H9 (cell line): ENCODE measurements at regions not wholly inside any gene's neighbourhood (a gene's known extent, or its start where the extent isn't known, plus 50 kb on each side); places are given as distances from the start of the nearest gene placed in this dataset.

Experiments
- DNase-seq: peaks from one replicate; pipeline ENCODE4 v3.0.0-alpha.2; 2017
- H2AFZ ChIP-seq: one replicate; pipeline ENCODE4 v1.6.1; 2013; ENCODE audit warnings: mild to moderate bottlenecking, low read length, control low read depth, moderate library complexity
- H2AK5ac ChIP-seq: 2 replicates; pipeline ENCODE4 v1.6.1; 2013; ENCODE audit warnings: low read length, control low read depth, mixed read lengths; ENCODE audit not compliant: insufficient read length
- H2BK120ac ChIP-seq: one replicate; pipeline ENCODE4 v1.6.1; 2013; ENCODE audit warnings: low read depth, mild to moderate bottlenecking, low read length, control low read depth, inconsistent platforms; ENCODE audit not compliant: poor library complexity, severe bottlenecking
- H2BK12ac ChIP-seq: 2 replicates; pipeline ENCODE4 v1.6.1; 2013; ENCODE audit warnings: low read length, control low read depth, mixed read lengths, low read depth; ENCODE audit not compliant: insufficient read length
- H2BK15ac ChIP-seq: 2 replicates; pipeline ENCODE4 v1.6.1; 2013; ENCODE audit warnings: low read depth, low read length, control low read depth
- H2BK20ac ChIP-seq: one replicate; pipeline ENCODE4 v1.6.1; 2013; ENCODE audit warnings: low read depth, mild to moderate bottlenecking, low read length, control low read depth, inconsistent platforms; ENCODE audit not compliant: poor library complexity, severe bottlenecking
- H2BK5ac ChIP-seq: 2 replicates; pipeline ENCODE4 v1.6.1; 2013; ENCODE audit warnings: low read length, control low read depth, mixed read lengths; ENCODE audit not compliant: insufficient read length
- H3K14ac ChIP-seq: 2 replicates; pipeline ENCODE4 v1.6.1; 2013; ENCODE audit warnings: low read length, control low read depth; ENCODE audit not compliant: insufficient read depth
- H3K18ac ChIP-seq: 2 replicates; pipeline ENCODE4 v1.6.1; 2013; ENCODE audit warnings: low read depth, mild to moderate bottlenecking, mixed read lengths, low read length, control low read depth; ENCODE audit not compliant: insufficient read length
- H3K23ac ChIP-seq: 2 replicates; pipeline ENCODE4 v1.6.1; 2013; ENCODE audit warnings: low read length, control low read depth, mixed read lengths, low read depth; ENCODE audit not compliant: insufficient read length
- H3K23me2 ChIP-seq: 2 replicates; pipeline ENCODE4 v1.6.1; 2013; ENCODE audit warnings: low read depth, mild to moderate bottlenecking, mixed read lengths, low read length, control low read depth; ENCODE audit not compliant: insufficient read length, poor library complexity, severe bottlenecking
- H3K27ac ChIP-seq: 2 replicates; pipeline ENCODE4 v1.5.1; 2013; ENCODE audit warnings: low read length, control low read depth, mixed read lengths, low read depth; ENCODE audit not compliant: insufficient read length
- H3K27me3 ChIP-seq: 2 replicates; pipeline ENCODE4 v1.6.1; 2013; ENCODE audit warnings: low read length, control low read depth, inconsistent platforms; ENCODE audit not compliant: insufficient read depth
- H3K4ac ChIP-seq: 2 replicates; pipeline ENCODE4 v1.6.1; 2013; ENCODE audit warnings: low read depth, mild to moderate bottlenecking, control low read depth, inconsistent platforms, low read length, moderate library complexity
- H3K4me1 ChIP-seq: 2 replicates; pipeline ENCODE4 v1.6.1; 2013; ENCODE audit warnings: low read length, control low read depth, inconsistent platforms; ENCODE audit not compliant: insufficient read depth
- H3K4me2 ChIP-seq: 2 replicates; pipeline ENCODE4 v1.6.1; 2013; ENCODE audit warnings: low read length, control low read depth, mixed read lengths; ENCODE audit not compliant: insufficient read length, insufficient read depth
- H3K56ac ChIP-seq: 2 replicates; pipeline ENCODE4 v1.6.1; 2013; ENCODE audit warnings: low read depth, mild to moderate bottlenecking, mixed read lengths, low read length, control low read depth; ENCODE audit not compliant: insufficient read length
- H3K79me1 ChIP-seq: 2 replicates; pipeline ENCODE4 v1.6.1; 2013; ENCODE audit warnings: low read depth, mild to moderate bottlenecking, moderate library complexity, low read length, control low read depth, inconsistent platforms; ENCODE audit not compliant: insufficient read depth, poor library complexity, severe bottlenecking
- H3K79me2 ChIP-seq: 2 replicates; pipeline ENCODE4 v1.6.1; 2013; ENCODE audit warnings: low read length, control low read depth, inconsistent platforms; ENCODE audit not compliant: insufficient read depth
- H3K9ac ChIP-seq: 2 replicates; pipeline ENCODE4 v1.6.1; 2013; ENCODE audit warnings: low read length, control low read depth, mixed read lengths; ENCODE audit not compliant: insufficient read length; ENCODE audit errors: extremely low read depth
- H3K9me3 ChIP-seq: one replicate; pipeline ENCODE4 v1.6.1; 2013; ENCODE audit warnings: low read depth, low read length, inconsistent platforms; ENCODE audit not compliant: control insufficient read depth
- H3T11ph ChIP-seq: one replicate; pipeline ENCODE4 v1.6.1; 2013; ENCODE audit warnings: mild to moderate bottlenecking, low read length, control low read depth, inconsistent platforms
- H4K20me1 ChIP-seq: one replicate; pipeline ENCODE4 v1.6.1; 2013; ENCODE audit not compliant: control insufficient read depth, insufficient read length, insufficient read depth
- H4K5ac ChIP-seq: 2 replicates; pipeline ENCODE4 v1.6.1; 2013; ENCODE audit warnings: low read depth, mild to moderate bottlenecking, mixed read lengths, low read length, control low read depth; ENCODE audit not compliant: insufficient read length
- H4K8ac ChIP-seq: replicated peaks from 2 replicates; pipeline ENCODE4 v1.6.1; 2013; ENCODE audit warnings: low read length, control low read depth, mixed read lengths, low read depth; ENCODE audit not compliant: insufficient read length
- H4K91ac ChIP-seq: 2 replicates; pipeline ENCODE4 v1.6.1; 2013; ENCODE audit warnings: low read depth, mild to moderate bottlenecking, moderate library complexity, mixed read lengths, low read length, control low read depth; ENCODE audit not compliant: insufficient read length
- H3K27ac Mint-ChIP-seq, 3 experiments: 2 replicates in 2 of 3; 3 replicates in 1 of 3; pipeline ENCODE4 v1.8.0; 2020 to 2021; ENCODE audit warnings: mixed read lengths in 3 of 3, mild to moderate bottlenecking in 1 of 3, moderate library complexity in 1 of 3
- H3K27me3 Mint-ChIP-seq: 2 replicates; pipeline ENCODE4 v1.8.0; 2021; ENCODE audit warnings: low read depth, mild to moderate bottlenecking, moderate library complexity, mixed read lengths
- H3K36me3 Mint-ChIP-seq, 3 experiments: 2 replicates in 2 of 3; 3 replicates in 1 of 3; pipeline ENCODE4 v1.8.0; 2020 to 2021; ENCODE audit warnings: low read depth in 3 of 3, mixed read lengths in 3 of 3; ENCODE audit not compliant: insufficient read depth in 1 of 3
- H3K4me1 Mint-ChIP-seq, 2 experiments: 2 replicates each; pipeline ENCODE4 v1.8.0; 2020; ENCODE audit warnings: mixed read lengths in 2 of 2
- H3K4me3 Mint-ChIP-seq, 2 experiments: 2 replicates in 1 of 2; 3 replicates in 1 of 2; pipeline ENCODE4 v1.8.0; 2020 to 2021; ENCODE audit warnings: mild to moderate bottlenecking in 2 of 2, mixed read lengths in 2 of 2, moderate library complexity in 1 of 2
- H3K9me3 Mint-ChIP-seq, 2 experiments: 2 replicates in 1 of 2; 3 replicates in 1 of 2; pipeline ENCODE4 v1.8.0; 2020; ENCODE audit warnings: mild to moderate bottlenecking in 2 of 2, mixed read lengths in 2 of 2, moderate library complexity in 1 of 2
- WGBS: extraction: QIAGEN DNeasy Blood & Tissue Kit; methylation state at CpG from one replicate; pipeline ENCODE4 v1.1.7; 2013; ENCODE audit warnings: missing lambda C conversion rate, low lambda C conversion rate, mixed read lengths; ENCODE audit not compliant: insufficient read length; ENCODE audit errors: extremely low coverage; 5-methylcytosine and 5-hydroxymethylcytosine counted together
- TF ChIP-seq, protein P1 (sequence below): fragments of 200-600 bp; sonication (generic); conservative IDR thresholded peaks from 3 replicates; pipeline ENCODE4 v1.8.0; 2021; ENCODE audit warnings: antibody characterized with exemption, mild to moderate bottlenecking

DNA sequence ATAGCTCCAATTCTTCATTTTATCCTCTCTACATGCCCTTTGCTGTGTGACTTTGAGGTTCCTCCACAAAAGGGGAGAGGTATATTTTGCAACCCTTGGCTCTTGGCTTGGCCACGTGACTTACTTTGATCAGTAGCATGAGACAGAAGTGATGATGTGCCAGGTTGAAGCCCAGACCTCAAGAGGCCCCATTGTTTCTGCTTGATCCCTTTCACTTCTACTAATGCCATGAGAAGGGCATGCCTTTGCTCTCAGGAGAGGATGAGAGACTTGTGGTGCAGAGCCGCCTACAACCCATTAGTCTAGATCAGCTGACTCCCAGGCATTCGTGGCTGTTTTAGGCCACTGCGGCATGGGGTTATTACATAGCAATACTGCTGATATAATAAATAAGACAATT lies 356.2 kb upstream of the SALL1 start:
- no peaks in the 10 kb centered on the region for H4K20me1 ChIP-seq
- H3K9ac ChIP-seq = no peak overlapping the region
- H3K79me2 ChIP-seq = no peaks in the 10 kb centered on the region
- H3T11ph ChIP-seq = no peak overlapping the region
- H2AK5ac ChIP-seq = no peak overlapping the region
- no peak overlapping the region for H3K27ac Mint-ChIP-seq
- WGBS = no CpG with 5 or more reads among the region's 4 CpGs
- no peaks in the 10 kb centered on the region for H3K27me3 ChIP-seq
- H2BK5ac ChIP-seq = no peak overlapping the region
- H2BK12ac ChIP-seq = no peak overlapping the region
- H3K4me1 Mint-ChIP-seq = no peaks in the 10 kb centered on the region
- TF ChIP-seq, protein P1, sequence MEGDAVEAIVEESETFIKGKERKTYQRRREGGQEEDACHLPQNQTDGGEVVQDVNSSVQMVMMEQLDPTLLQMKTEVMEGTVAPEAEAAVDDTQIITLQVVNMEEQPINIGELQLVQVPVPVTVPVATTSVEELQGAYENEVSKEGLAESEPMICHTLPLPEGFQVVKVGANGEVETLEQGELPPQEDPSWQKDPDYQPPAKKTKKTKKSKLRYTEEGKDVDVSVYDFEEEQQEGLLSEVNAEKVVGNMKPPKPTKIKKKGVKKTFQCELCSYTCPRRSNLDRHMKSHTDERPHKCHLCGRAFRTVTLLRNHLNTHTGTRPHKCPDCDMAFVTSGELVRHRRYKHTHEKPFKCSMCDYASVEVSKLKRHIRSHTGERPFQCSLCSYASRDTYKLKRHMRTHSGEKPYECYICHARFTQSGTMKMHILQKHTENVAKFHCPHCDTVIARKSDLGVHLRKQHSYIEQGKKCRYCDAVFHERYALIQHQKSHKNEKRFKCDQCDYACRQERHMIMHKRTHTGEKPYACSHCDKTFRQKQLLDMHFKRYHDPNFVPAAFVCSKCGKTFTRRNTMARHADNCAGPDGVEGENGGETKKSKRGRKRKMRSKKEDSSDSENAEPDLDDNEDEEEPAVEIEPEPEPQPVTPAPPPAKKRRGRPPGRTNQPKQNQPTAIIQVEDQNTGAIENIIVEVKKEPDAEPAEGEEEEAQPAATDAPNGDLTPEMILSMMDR = no peak
- no peak overlapping the region for H2BK20ac ChIP-seq
- H2BK120ac ChIP-seq = no peak overlapping the region
- H2BK15ac ChIP-seq = no peak overlapping the region
- H3K27ac ChIP-seq = no peak overlapping the region
- H4K91ac ChIP-seq = no peak overlapping the region
- H3K56ac ChIP-seq = no peak overlapping the region
- H4K8ac ChIP-seq = no peak overlapping the region
- H3K23me2 ChIP-seq = no peaks in the 10 kb centered on the region
- no peak overlapping the region for H3K4me3 Mint-ChIP-seq
- no peak overlapping the region for H3K4ac ChIP-seq
- no peak overlapping the region for H3K14ac ChIP-seq
- H4K5ac ChIP-seq = no peak overlapping the region
- no peak overlapping the region for H3K23ac ChIP-seq
- peaks cover 5 to 20% (median 9%) of the 10 kb centered on the region in 3 experiments; a peak in 6 of 7 replicates for H3K36me3 Mint-ChIP-seq
- H3K18ac ChIP-seq = no peak overlapping the region
- H3K79me1 ChIP-seq = no peaks in the 10 kb centered on the region
- no peaks in the 10 kb centered on the region; the same call in 1 of the 2 replicates for H3K27me3 Mint-ChIP-seq
- H3K9me3 ChIP-seq = no peaks in the 10 kb centered on the region
- no peaks in the 10 kb centered on the region for H3K4me1 ChIP-seq
- H3K4me2 ChIP-seq = no peak overlapping the region
- no peak for DNase-seq
- H2AFZ ChIP-seq = no peak overlapping the region
- H3K9me3 Mint-ChIP-seq = peaks cover 13 to 14% of the 10 kb centered on the region in 2 experiments
